Fibroblast of villous mesenchyme (primary cell): ENCODE measurements at regions not wholly inside any gene's neighbourhood (a gene's known extent, or its start where the extent isn't known, plus 50 kb on each side); places are given as distances from the start of the nearest gene placed in this dataset.

ENCODE experiments used
- DNase-seq: peaks from one replicate; pipeline ENCODE4 v3.0.0-alpha.2; 2010; ENCODE audit warnings: low read depth
- H3K4me3 ChIP-seq: 2 replicates; pipeline ENCODE4 v1.5.1; 2011; ENCODE audit warnings: low read depth, mild to moderate bottlenecking, low read length
- CTCF ChIP-seq: IDR thresholded peaks from 2 replicates; pipeline ENCODE4 v1.5.1; 2012; ENCODE audit warnings: low read depth, mild to moderate bottlenecking, low read length; ENCODE audit not compliant: insufficient read depth

- no peak for TF ChIP-seq CTCF
- DNase-seq = no peak
- no peak overlapping the region for H3K4me3 ChIP-seq
Measured at GRCh38 chr11:38503876-38504275, 1905.8 kb upstream of the RAG2 start.

- no peak for TF ChIP-seq CTCF
- no peak overlapping the region for H3K4me3 ChIP-seq
- no peak for DNase-seq
Measured at GRCh38 chr11:38498721-38499120, 1900.7 kb upstream of the RAG2 start.

GRCh38 chr11:38491986-38492385 is 1894.0 kb upstream of the RAG2 start:
- TF ChIP-seq CTCF = no peak
- no peak overlapping the region for H3K4me3 ChIP-seq
- DNase-seq = no peak

GRCh38 chr11:38481391-38481790 is 1883.4 kb upstream of the RAG2 start:
- no peak for TF ChIP-seq CTCF
- H3K4me3 ChIP-seq = no peak overlapping the region
- DNase-seq = no peak

GRCh38 chr11:38476808-38477575 is 1879.0 kb upstream of the RAG2 start:
- DNase-seq = no peak
- no peak for TF ChIP-seq CTCF

GRCh38 chr11:38461751-38462150 is 1863.7 kb upstream of the RAG2 start:
- H3K4me3 ChIP-seq = no peak overlapping the region
- DNase-seq = no peak
- TF ChIP-seq CTCF = no peak

More at GRCh38 chr11:38476808-38477575, 1879.0 kb upstream of the RAG2 start:
- no peak overlapping the region for H3K4me3 ChIP-seq

GRCh38 chr11:38460896-38461295 is 1862.9 kb upstream of the RAG2 start:
- peak; percentile 28 for DNase-seq
- TF ChIP-seq CTCF = no peak
- no peak overlapping the region for H3K4me3 ChIP-seq
